ES-I3 (cell line): ENCODE measurements at regions not wholly inside any gene's neighbourhood (a gene's known extent, or its start where the extent isn't known, plus 50 kb on each side); places are given as distances from the start of the nearest gene placed in this dataset.
"Not testable (repeated sequence)": the region's sequence is repeated elsewhere in the genome, so short reads cannot be mapped to it uniquely, and the experiment has no call there.

Experiments
- H3K36me3 ChIP-seq: 2 replicates; pipeline ENCODE4 v1.6.1; 2013; ENCODE audit warnings: mild to moderate bottlenecking, low read length, control low read depth, moderate library complexity; ENCODE audit not compliant: insufficient read depth
- H3K4me1 ChIP-seq: 2 replicates; pipeline ENCODE4 v1.6.1; 2013; ENCODE audit warnings: mild to moderate bottlenecking, control low read depth, low read length; ENCODE audit not compliant: insufficient read depth
- H3K9ac ChIP-seq: 2 replicates; pipeline ENCODE4 v1.6.1; 2013; ENCODE audit warnings: low read depth, mild to moderate bottlenecking, low read length, moderate library complexity
- H3K9me3 ChIP-seq: 2 replicates; pipeline ENCODE4 v1.6.1; 2013; ENCODE audit warnings: mild to moderate bottlenecking, low read length, moderate library complexity; ENCODE audit not compliant: control insufficient read depth, insufficient read depth

GRCh38 chr2:193103064-193103463, 908.3 kb upstream of the TMEFF2 start:
- Histone ChIP-seq H3K9me3 (no peaks in the 10 kb centered on the region), H3K4me1 (no peaks in the 10 kb centered on the region), H3K36me3 (no peaks in the 10 kb centered on the region), H3K9ac (no peak overlapping the region)

- Histone ChIP-seq H3K4me1 (no peaks in the 10 kb centered on the region), H3K36me3 (no peaks in the 10 kb centered on the region), H3K9me3 (no peaks in the 10 kb centered on the region), H3K9ac (no peak overlapping the region)
These were observed 906.9 kb upstream of the TMEFF2 start for GRCh38 chr2:193101591-193101990.

GRCh38 chr2:193088026-193088425, 893.3 kb upstream of the TMEFF2 start:
- H3K36me3 ChIP-seq, result no peaks in the 10 kb centered on the region
- H3K9me3 ChIP-seq, result no peaks in the 10 kb centered on the region
- H3K4me1 ChIP-seq, result no peaks in the 10 kb centered on the region
- H3K9ac ChIP-seq, result no peak overlapping the region

GRCh38 chr2:193076995-193077394, 882.3 kb upstream of the TMEFF2 start:
- Histone ChIP-seq H3K4me1 (no peaks in the 10 kb centered on the region), H3K9me3 (no peaks in the 10 kb centered on the region), H3K9ac (no peak overlapping the region), H3K36me3 (no peaks in the 10 kb centered on the region)

GRCh38 chr2:193074933-193075332, 880.2 kb upstream of the TMEFF2 start:
- Histone ChIP-seq H3K36me3 (no peaks in the 10 kb centered on the region), H3K9ac (no peak overlapping the region), H3K9me3 (no peaks in the 10 kb centered on the region; the same call in 1 of the 2 replicates), H3K4me1 (no peaks in the 10 kb centered on the region)

- no peaks in the 10 kb centered on the region for H3K36me3 ChIP-seq
These were observed 877.9 kb upstream of the TMEFF2 start for GRCh38 chr2:193072647-193073046.

GRCh38 chr2:193025556-193025955, 830.8 kb upstream of the TMEFF2 start:
- H3K9ac ChIP-seq, H3K4me1 ChIP-seq, H3K9me3 ChIP-seq, H3K36me3 ChIP-seq: not testable (repeated sequence)

More at GRCh38 chr2:193072647-193073046, 877.9 kb upstream of the TMEFF2 start:
- Histone ChIP-seq H3K9me3 (no peaks in the 10 kb centered on the region; the same call in 1 of the 2 replicates), H3K9ac (no peak overlapping the region), H3K4me1 (no peaks in the 10 kb centered on the region)

GRCh38 chr2:193024791-193025190, 830.1 kb upstream of the TMEFF2 start:
- no peaks in the 10 kb centered on the region for H3K36me3 ChIP-seq
- no peaks in the 10 kb centered on the region for H3K4me1 ChIP-seq
- H3K9ac ChIP-seq, result no peak overlapping the region
- no peaks in the 10 kb centered on the region for H3K9me3 ChIP-seq

- Histone ChIP-seq H3K9ac (no peak overlapping the region), H3K36me3 (no peaks in the 10 kb centered on the region), H3K9me3 (0 out of 2 replicates have a peak, but pooled peaks cover 3% of the 10 kb centered on the region), H3K4me1 (no peaks in the 10 kb centered on the region)
These were observed 817.1 kb upstream of the TMEFF2 start for GRCh38 chr2:193011870-193012269.

GRCh38 chr2:192993059-192993458, 798.3 kb upstream of the TMEFF2 start:
- Histone ChIP-seq H3K9ac (no peak overlapping the region), H3K9me3 (no peaks in the 10 kb centered on the region), H3K4me1 (no peaks in the 10 kb centered on the region), H3K36me3 (no peaks in the 10 kb centered on the region)

GRCh38 chr2:192983173-192983572, 788.4 kb upstream of the TMEFF2 start:
- Histone ChIP-seq H3K4me1 (no peaks in the 10 kb centered on the region), H3K9me3 (no peaks in the 10 kb centered on the region), H3K9ac (no peak overlapping the region), H3K36me3 (no peaks in the 10 kb centered on the region)

GRCh38 chr2:192978395-192978794, 783.7 kb upstream of the TMEFF2 start:
- H3K4me1 ChIP-seq, result no peaks in the 10 kb centered on the region
- no peak overlapping the region for H3K9ac ChIP-seq
- no peaks in the 10 kb centered on the region for H3K9me3 ChIP-seq
- H3K36me3 ChIP-seq, result no peaks in the 10 kb centered on the region

GRCh38 chr2:192971981-192972380, 777.2 kb upstream of the TMEFF2 start:
- Histone ChIP-seq H3K36me3 (no peaks in the 10 kb centered on the region), H3K9me3 (no peaks in the 10 kb centered on the region), H3K9ac (no peak overlapping the region), H3K4me1 (no peaks in the 10 kb centered on the region)

GRCh38 chr2:192969055-192969454, 774.3 kb upstream of the TMEFF2 start:
- H3K4me1 ChIP-seq, result no peaks in the 10 kb centered on the region
- no peak overlapping the region for H3K9ac ChIP-seq
- H3K36me3 ChIP-seq, result no peaks in the 10 kb centered on the region
- H3K9me3 ChIP-seq, result no peaks in the 10 kb centered on the region

GRCh38 chr2:192960945-192961344, 766.2 kb upstream of the TMEFF2 start:
- Histone ChIP-seq H3K9me3 (no peaks in the 10 kb centered on the region), H3K36me3 (no peaks in the 10 kb centered on the region), H3K9ac (no peak overlapping the region), H3K4me1 (no peaks in the 10 kb centered on the region)

- not testable (repeated sequence) for H3K4me1 ChIP-seq, H3K9me3 ChIP-seq, H3K9ac ChIP-seq, H3K36me3 ChIP-seq
These were observed 763.9 kb upstream of the TMEFF2 start for GRCh38 chr2:192958615-192959014.
